ENCODE measurements at regions not wholly inside any gene's neighbourhood (a gene's known extent, or its start where the extent isn't known, plus 50 kb on each side); places are given as distances from the start of the nearest gene placed in this dataset.

- DNase-seq (ENCODE audit: low read depth), result no peak
Observed at GRCh38 chr2:117639401-117639800, 175.1 kb upstream of the DDX18 start.

GRCh38 chr2:117644403-117644802 is 170.1 kb upstream of the DDX18 start:
- no peak for DNase-seq (ENCODE audit: low read depth)

GRCh38 chr2:117645458-117645857 is 169.0 kb upstream of the DDX18 start:
- no peak for DNase-seq (ENCODE audit: low read depth)

GRCh38 chr2:117646099-117646498 is 168.4 kb upstream of the DDX18 start:
- DNase-seq (ENCODE audit: low read depth), result no peak

- DNase-seq (ENCODE audit: low read depth), result no peak
Observed at GRCh38 chr2:117646872-117647271, 167.6 kb upstream of the DDX18 start.

- DNase-seq (ENCODE audit: low read depth), result no peak
Observed at GRCh38 chr2:117656546-117656945, 157.9 kb upstream of the DDX18 start.

- DNase-seq (ENCODE audit: low read depth), result no peak
Observed at GRCh38 chr2:117661619-117662018, 152.9 kb upstream of the DDX18 start.

- DNase-seq (ENCODE audit: low read depth), result no peak
Observed at GRCh38 chr2:117674172-117674571, 140.3 kb upstream of the DDX18 start.

- no peak for DNase-seq (ENCODE audit: low read depth)
Observed at GRCh38 chr2:117679952-117680351, 134.5 kb upstream of the DDX18 start.

- DNase-seq (ENCODE audit: low read depth), result no peak
Observed at GRCh38 chr2:117684919-117685318, 129.6 kb upstream of the DDX18 start.

- DNase-seq (ENCODE audit: low read depth), result no peak
Observed at GRCh38 chr2:117686699-117687098, 127.8 kb upstream of the DDX18 start.

- no peak for DNase-seq (ENCODE audit: low read depth)
Observed at GRCh38 chr2:117691595-117691994, 122.9 kb upstream of the DDX18 start.

- no peak for DNase-seq (ENCODE audit: low read depth)
Observed at GRCh38 chr2:117692001-117692763, 122.3 kb upstream of the DDX18 start.

GRCh38 chr2:117693154-117693553 is 121.3 kb upstream of the DDX18 start:
- no peak for DNase-seq (ENCODE audit: low read depth)

GRCh38 chr2:117693651-117694050 is 120.8 kb upstream of the DDX18 start:
- DNase-seq (ENCODE audit: low read depth), result no peak

GRCh38 chr2:117698287-117698686 is 116.2 kb upstream of the DDX18 start:
- DNase-seq (ENCODE audit: low read depth), result no peak

GRCh38 chr2:117698819-117699218 is 115.7 kb upstream of the DDX18 start:
- DNase-seq (ENCODE audit: low read depth), result no peak

GRCh38 chr2:117700471-117700870 is 114.0 kb upstream of the DDX18 start:
- DNase-seq (ENCODE audit: low read depth), result no peak

GRCh38 chr2:117701365-117701764 is 113.1 kb upstream of the DDX18 start:
- no peak for DNase-seq (ENCODE audit: low read depth)

- no peak for DNase-seq (ENCODE audit: low read depth)
Observed at GRCh38 chr2:117702098-117702497, 112.4 kb upstream of the DDX18 start.

GRCh38 chr2:117703858-117704257 is 110.6 kb upstream of the DDX18 start:
- no peak for DNase-seq (ENCODE audit: low read depth)

GRCh38 chr2:117704818-117705217 is 109.7 kb upstream of the DDX18 start:
- DNase-seq (ENCODE audit: low read depth), result no peak

- no peak for DNase-seq (ENCODE audit: low read depth)
Observed at GRCh38 chr2:117707874-117708273, 106.6 kb upstream of the DDX18 start.

GRCh38 chr2:117712684-117713083 is 101.8 kb upstream of the DDX18 start:
- DNase-seq (ENCODE audit: low read depth), result no peak

Data from iris pigment epithelial cell (primary cell).